ENCODE measurements at regions not wholly inside any gene's neighbourhood (a gene's known extent, or its start where the extent isn't known, plus 50 kb on each side); places are given as distances from the start of the nearest gene placed in this dataset.

GRCh38 chr9:115673599-115673998 lies 480.0 kb upstream of the PAPPA start:
- no peak for TF ChIP-seq TARDBP (IDR thresholded peaks at IDR 0.05)
- TF ChIP-seq L3MBTL2 (conservative IDR thresholded peaks at IDR 0.05): no peak

Data from HEK293T (cell line).